ENCODE measurements at regions not wholly inside any gene's neighbourhood (a gene's known extent, or its start where the extent isn't known, plus 50 kb on each side); places are given as distances from the start of the nearest gene placed in this dataset.
"Not testable (repeated sequence)": the region's sequence is repeated elsewhere in the genome, so short reads cannot be mapped to it uniquely, and the experiment has no call there.

GRCh38 chr21:15311510-15311909 is 246.7 kb upstream of the NRIP1 start:
- DNase-seq (ENCODE audit: low read depth), result no peak

GRCh38 chr21:15317034-15317433 is 252.2 kb upstream of the NRIP1 start:
- not testable (repeated sequence) for DNase-seq (ENCODE audit: low read depth)

GRCh38 chr21:15319727-15320126 is 254.9 kb upstream of the NRIP1 start:
- no peak for DNase-seq (ENCODE audit: low read depth)

GRCh38 chr21:15324542-15324941 is 259.7 kb upstream of the NRIP1 start:
- no peak for DNase-seq (ENCODE audit: low read depth)

- no peak for DNase-seq (ENCODE audit: low read depth)
These were observed 261.4 kb upstream of the NRIP1 start for GRCh38 chr21:15326032-15326867.

GRCh38 chr21:15327637-15328265 is 263.0 kb upstream of the NRIP1 start:
- DNase-seq (ENCODE audit: low read depth), result no peak

- no peak for DNase-seq (ENCODE audit: low read depth)
These were observed 264.4 kb upstream of the NRIP1 start for GRCh38 chr21:15329191-15329590.

- no peak for DNase-seq (ENCODE audit: low read depth)
These were observed 266.1 kb upstream of the NRIP1 start for GRCh38 chr21:15330872-15331271.

GRCh38 chr21:15332572-15332971 is 267.8 kb upstream of the NRIP1 start:
- no peak for DNase-seq (ENCODE audit: low read depth)

- DNase-seq (ENCODE audit: low read depth), result no peak
These were observed 268.4 kb upstream of the NRIP1 start for GRCh38 chr21:15333136-15333710.

- no peak for DNase-seq (ENCODE audit: low read depth)
These were observed 269.2 kb upstream of the NRIP1 start for GRCh38 chr21:15333951-15334350.

GRCh38 chr21:15343066-15343465 is 278.3 kb upstream of the NRIP1 start:
- DNase-seq (ENCODE audit: low read depth), result no peak

- DNase-seq (ENCODE audit: low read depth), result no peak
These were observed 287.2 kb upstream of the NRIP1 start for GRCh38 chr21:15352009-15352408.

GRCh38 chr21:15353546-15353945 is 288.7 kb upstream of the NRIP1 start:
- DNase-seq (ENCODE audit: low read depth), result no peak

GRCh38 chr21:15354516-15354915 is 289.7 kb upstream of the NRIP1 start:
- no peak for DNase-seq (ENCODE audit: low read depth)

GRCh38 chr21:15355066-15355465 is 290.3 kb upstream of the NRIP1 start:
- DNase-seq (ENCODE audit: low read depth), result no peak

- no peak for DNase-seq (ENCODE audit: low read depth)
These were observed 294.5 kb upstream of the NRIP1 start for GRCh38 chr21:15359251-15359650.

GRCh38 chr21:15362458-15362857 is 297.7 kb upstream of the NRIP1 start:
- DNase-seq (ENCODE audit: low read depth), result no peak

- no peak for DNase-seq (ENCODE audit: low read depth)
These were observed 299.1 kb upstream of the NRIP1 start for GRCh38 chr21:15363921-15364320.

GRCh38 chr21:15365751-15366392 is 301.1 kb upstream of the NRIP1 start:
- no peak for DNase-seq (ENCODE audit: low read depth)

GRCh38 chr21:15366555-15366954 is 301.8 kb upstream of the NRIP1 start:
- no peak for DNase-seq (ENCODE audit: low read depth)

- DNase-seq (ENCODE audit: low read depth), result no peak
These were observed 302.3 kb upstream of the NRIP1 start for GRCh38 chr21:15367061-15367626.

All from RPMI7951 (cell line).